ENCODE measurements at regions not wholly inside any gene's neighbourhood (a gene's known extent, or its start where the extent isn't known, plus 50 kb on each side); places are given as distances from the start of the nearest gene placed in this dataset.

DNA sequence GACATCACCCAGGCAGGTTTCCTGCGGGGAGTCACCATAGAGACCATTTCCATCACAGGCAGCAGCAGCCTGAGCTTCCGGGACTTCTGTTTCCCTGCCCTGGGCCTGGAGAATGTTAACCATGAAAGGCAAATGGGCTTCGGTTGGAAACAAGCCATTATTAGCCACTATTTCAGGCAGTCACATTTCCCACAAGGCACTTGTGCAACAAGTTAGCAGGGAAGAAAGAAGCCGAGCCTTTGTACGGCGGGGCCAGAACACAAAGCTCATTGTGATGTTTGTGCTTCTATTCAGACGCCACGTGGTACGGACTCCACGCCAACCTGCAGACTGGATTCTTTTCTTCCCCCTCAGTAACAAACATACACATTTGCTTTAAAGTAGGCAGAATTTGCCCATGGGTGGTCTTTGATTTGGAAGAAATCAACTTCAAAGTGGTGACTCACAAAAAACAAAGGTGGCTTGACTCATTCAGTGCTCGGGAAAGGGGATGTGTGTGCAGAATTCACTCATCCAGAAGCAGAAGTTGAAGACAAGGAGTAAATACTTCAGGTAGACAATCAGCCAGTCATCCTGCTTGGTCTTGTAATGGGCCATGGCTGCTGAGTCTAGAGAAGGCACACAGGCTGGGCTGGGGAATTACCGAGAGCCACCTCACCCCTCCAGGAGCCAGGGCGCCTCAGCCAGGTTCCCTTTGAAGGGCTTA, 154.2 kb upstream of the PRMT8 start:
- CTCF ChIA-PET: no interaction called here
- no peak overlapping the region for H3K27ac Mint-ChIP-seq
- Histone ChIP-seq H3K4me1 (ENCODE audit: insufficient read depth, low read length) (no peaks in the 10 kb centered on the region), H3K9me3 (ENCODE audit: low read length) (no peaks in the 10 kb centered on the region), H3K4me3 (ENCODE audit: low read length) (no peak overlapping the region), H3K27ac (ENCODE audit: low read depth, low read length) (no peak overlapping the region), H3K36me3 (ENCODE audit: insufficient read depth, low read length) (no peaks in the 10 kb centered on the region), H3K27me3 (ENCODE audit: insufficient read depth, low read length, poor library complexity, severe bottlenecking) (no peaks in the 10 kb centered on the region)
- no peaks in the 10 kb centered on the region for H3K9me3 Mint-ChIP-seq
- POLR2A ChIA-PET: no interaction called here
- H3K27me3 Mint-ChIP-seq: peaks cover 18 to 46% of the 10 kb centered on the region in 2 donors
- peaks cover 0 to 5% (median 0%) of the 10 kb centered on the region in 3 donors for H3K36me3 Mint-ChIP-seq
- DNase-seq: no peak
- no peak overlapping the region for H3K4me3 Mint-ChIP-seq
- H3K4me1 Mint-ChIP-seq: no peaks in the 10 kb centered on the region

DNA sequence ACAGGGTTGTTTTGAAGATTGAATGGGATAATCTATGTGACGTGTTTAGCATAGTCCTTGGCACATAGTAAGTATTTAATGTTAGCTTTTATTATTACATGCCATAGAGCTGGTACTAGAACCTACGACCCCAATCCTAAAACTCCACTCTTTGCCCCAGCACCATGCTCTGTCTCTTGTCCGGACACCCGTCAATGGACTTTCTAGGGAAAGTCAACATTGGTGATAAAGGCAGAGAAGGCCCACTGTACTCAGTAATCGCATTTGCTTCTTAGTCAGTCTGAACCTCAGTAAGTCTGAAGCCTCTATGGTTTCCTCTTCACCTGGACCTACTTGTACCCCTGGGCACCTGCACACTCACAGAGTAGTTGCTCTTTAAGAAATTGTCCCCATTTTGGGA, 153.1 kb upstream of the PRMT8 start:
- Histone ChIP-seq H3K4me3 (ENCODE audit: low read length) (no peak overlapping the region), H3K9me3 (ENCODE audit: low read length) (no peaks in the 10 kb centered on the region), H3K4me1 (ENCODE audit: insufficient read depth, low read length) (no peaks in the 10 kb centered on the region), H3K27ac (ENCODE audit: low read depth, low read length) (no peak overlapping the region), H3K36me3 (ENCODE audit: insufficient read depth, low read length) (no peaks in the 10 kb centered on the region), H3K27me3 (ENCODE audit: insufficient read depth, low read length, poor library complexity, severe bottlenecking) (no peaks in the 10 kb centered on the region)
- Mint-ChIP-seq H3K4me3 (no peak overlapping the region), H3K27ac (peak overlapping the region in 1 of 8 donors; percentile 54), H3K27me3 (peaks cover 23 to 54% of the 10 kb centered on the region in 2 donors), H3K4me1 (no peaks in the 10 kb centered on the region), H3K36me3 (peaks cover 0 to 5% (median 0%) of the 10 kb centered on the region in 3 donors), H3K9me3 (no peaks in the 10 kb centered on the region)
- ChIA-PET CTCF (no interaction called here), POLR2A (no interaction called here)
- no peak for DNase-seq

DNA sequence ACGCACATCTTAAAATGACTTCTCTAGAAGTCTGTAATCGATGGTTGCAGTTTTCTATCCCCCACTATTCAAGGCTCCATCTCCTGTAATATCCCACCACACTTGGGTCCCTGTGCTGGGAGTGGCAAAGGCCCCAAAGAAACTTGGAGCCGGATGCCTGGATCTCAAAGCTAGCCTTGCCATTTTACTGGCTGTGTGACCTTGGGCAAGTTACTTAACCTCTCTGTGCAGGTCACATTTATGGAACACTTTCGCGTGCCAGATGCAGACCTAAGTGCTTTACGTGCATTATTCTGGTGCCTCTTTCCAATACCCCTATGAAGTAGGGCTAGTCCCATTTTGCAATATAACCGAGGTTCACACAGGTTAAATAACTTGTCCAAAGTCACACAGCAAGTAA, 151.8 kb upstream of the PRMT8 start:
- H3K36me3 ChIP-seq (ENCODE audit: insufficient read depth, low read length): no peaks in the 10 kb centered on the region
- POLR2A ChIA-PET: no interaction called here
- H3K27me3 Mint-ChIP-seq: peaks cover 28 to 59% of the 10 kb centered on the region in 2 donors
- no peak overlapping the region for H3K27ac ChIP-seq (ENCODE audit: low read depth, low read length)
- H3K9me3 ChIP-seq (ENCODE audit: low read length): no peaks in the 10 kb centered on the region
- no peak overlapping the region for H3K27ac Mint-ChIP-seq
- H3K36me3 Mint-ChIP-seq: peaks cover 0 to 5% (median 0%) of the 10 kb centered on the region in 3 donors
- no peak overlapping the region for H3K4me3 Mint-ChIP-seq
- no peak for DNase-seq
- no peaks in the 10 kb centered on the region for H3K9me3 Mint-ChIP-seq
- H3K4me1 Mint-ChIP-seq: no peaks in the 10 kb centered on the region
- CTCF ChIA-PET: no interaction called here
- H3K27me3 ChIP-seq (ENCODE audit: insufficient read depth, low read length, poor library complexity, severe bottlenecking): no peaks in the 10 kb centered on the region
- H3K4me1 ChIP-seq (ENCODE audit: insufficient read depth, low read length): no peaks in the 10 kb centered on the region
- no peak overlapping the region for H3K4me3 ChIP-seq (ENCODE audit: low read length)

DNA sequence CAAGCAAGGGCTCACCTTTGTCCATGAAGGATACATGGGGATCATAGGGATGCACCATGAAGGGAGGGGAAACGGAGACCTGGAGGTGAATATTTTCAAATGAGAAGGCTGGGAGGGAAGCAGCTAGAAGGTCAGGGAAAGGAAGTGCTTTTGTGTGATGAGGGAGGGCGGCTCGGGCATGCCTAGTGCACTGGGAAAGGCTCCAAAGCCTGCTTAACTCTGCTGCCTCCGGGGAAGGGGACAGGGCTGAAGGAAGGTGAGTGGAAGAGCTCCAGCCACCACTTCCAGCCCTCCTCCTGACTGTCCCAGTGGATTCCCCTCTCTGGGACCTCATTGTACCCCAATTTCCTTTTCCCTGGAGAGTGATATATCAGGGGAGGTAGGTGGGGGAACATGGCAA, 149.4 kb upstream of the PRMT8 start:
- H3K4me3 Mint-ChIP-seq: no peak overlapping the region
- H3K27me3 ChIP-seq (ENCODE audit: insufficient read depth, low read length, poor library complexity, severe bottlenecking): no peaks in the 10 kb centered on the region
- H3K27ac ChIP-seq (ENCODE audit: low read depth, low read length): no peak overlapping the region
- no peaks in the 10 kb centered on the region for H3K36me3 ChIP-seq (ENCODE audit: insufficient read depth, low read length)
- no peaks in the 10 kb centered on the region for H3K4me1 ChIP-seq (ENCODE audit: insufficient read depth, low read length)
- POLR2A ChIA-PET: no interaction called here
- DNase-seq: no peak
- H3K9me3 Mint-ChIP-seq: no peaks in the 10 kb centered on the region
- H3K27me3 Mint-ChIP-seq: peaks cover 24 to 52% of the 10 kb centered on the region in 2 donors
- H3K36me3 Mint-ChIP-seq: no peaks in the 10 kb centered on the region
- H3K4me3 ChIP-seq (ENCODE audit: low read length): no peak overlapping the region
- CTCF ChIA-PET: interaction anchor here (1.4 kb wide), 1 partner anchor 462 kb away, joined by 3 read pairs; no protein-coding TSS in a partner anchor
- no peak overlapping the region for H3K27ac Mint-ChIP-seq
- H3K9me3 ChIP-seq (ENCODE audit: low read length): no peaks in the 10 kb centered on the region
- H3K4me1 Mint-ChIP-seq: no peaks in the 10 kb centered on the region

GRCh38 chr12:3342051-3342450, 149.0 kb upstream of the PRMT8 start:
- Histone ChIP-seq H3K36me3 (ENCODE audit: insufficient read depth, low read length) (no peaks in the 10 kb centered on the region), H3K4me1 (ENCODE audit: insufficient read depth, low read length) (no peaks in the 10 kb centered on the region), H3K27ac (ENCODE audit: low read depth, low read length) (no peak overlapping the region), H3K9me3 (ENCODE audit: low read length) (no peaks in the 10 kb centered on the region), H3K4me3 (ENCODE audit: low read length) (no peak overlapping the region), H3K27me3 (ENCODE audit: insufficient read depth, low read length, poor library complexity, severe bottlenecking) (no peaks in the 10 kb centered on the region)
- ChIA-PET POLR2A (no interaction called here), CTCF (interaction anchor here (1.4 kb wide), 1 partner anchor 461 kb away, joined by 3 read pairs; no protein-coding TSS in a partner anchor)
- H3K4me1 Mint-ChIP-seq: no peaks in the 10 kb centered on the region
- H3K27ac Mint-ChIP-seq: no peak overlapping the region
- no peak for DNase-seq
- no peaks in the 10 kb centered on the region for H3K9me3 Mint-ChIP-seq
- no peaks in the 10 kb centered on the region for H3K36me3 Mint-ChIP-seq
- peaks cover 24 to 52% of the 10 kb centered on the region in 2 donors for H3K27me3 Mint-ChIP-seq
- no peak overlapping the region for H3K4me3 Mint-ChIP-seq

- CTCF ChIA-PET: no interaction called here
- no peak for DNase-seq
- peaks cover 7 to 28% of the 10 kb centered on the region in 2 donors for H3K27me3 Mint-ChIP-seq
- Histone ChIP-seq H3K27ac (ENCODE audit: low read depth, low read length) (no peak overlapping the region), H3K27me3 (ENCODE audit: insufficient read depth, low read length, poor library complexity, severe bottlenecking) (no peaks in the 10 kb centered on the region), H3K4me1 (ENCODE audit: insufficient read depth, low read length) (no peaks in the 10 kb centered on the region), H3K9me3 (ENCODE audit: low read length) (no peaks in the 10 kb centered on the region), H3K4me3 (ENCODE audit: low read length) (no peak overlapping the region), H3K36me3 (ENCODE audit: insufficient read depth, low read length) (no peaks in the 10 kb centered on the region)
- no peaks in the 10 kb centered on the region for H3K36me3 Mint-ChIP-seq
- H3K4me3 Mint-ChIP-seq: no peak overlapping the region
- no peaks in the 10 kb centered on the region for H3K9me3 Mint-ChIP-seq
- no peaks in the 10 kb centered on the region for H3K4me1 Mint-ChIP-seq
- POLR2A ChIA-PET: no interaction called here
- no peak overlapping the region for H3K27ac Mint-ChIP-seq
These were observed 142.9 kb upstream of the PRMT8 start for GRCh38 chr12:3348055-3348454.

DNA sequence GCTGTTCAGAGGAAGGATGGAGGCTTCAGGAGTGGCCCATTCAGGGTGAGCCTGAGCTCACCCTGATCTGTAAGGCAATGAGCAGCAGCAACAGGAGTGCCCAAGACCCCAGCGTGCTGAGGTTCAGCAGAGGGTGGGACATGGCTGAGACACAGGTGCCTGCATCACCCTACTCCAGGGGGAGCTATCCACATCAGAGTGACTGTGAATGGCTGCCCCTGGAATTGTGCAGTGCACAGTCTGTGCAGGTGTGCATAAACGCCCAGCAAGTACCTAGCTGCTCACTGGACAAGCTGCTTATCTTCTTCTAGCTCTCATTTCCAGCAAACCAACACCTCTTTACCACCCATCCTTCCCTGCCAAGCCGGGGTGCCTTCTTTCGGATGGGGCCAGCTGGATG, 140.6 kb upstream of the PRMT8 start:
- Histone ChIP-seq H3K27ac (ENCODE audit: low read depth, low read length) (no peak overlapping the region), H3K4me1 (ENCODE audit: insufficient read depth, low read length) (no peaks in the 10 kb centered on the region), H3K27me3 (ENCODE audit: insufficient read depth, low read length, poor library complexity, severe bottlenecking) (no peaks in the 10 kb centered on the region), H3K9me3 (ENCODE audit: low read length) (no peaks in the 10 kb centered on the region), H3K36me3 (ENCODE audit: insufficient read depth, low read length) (no peaks in the 10 kb centered on the region), H3K4me3 (ENCODE audit: low read length) (no peak overlapping the region)
- ChIA-PET POLR2A (no interaction called here), CTCF (interaction anchor here (0.6 kb wide), 1 partner anchor 454 kb away, joined by 3 read pairs; no protein-coding TSS in a partner anchor)
- Mint-ChIP-seq H3K9me3 (no peaks in the 10 kb centered on the region), H3K4me3 (no peak overlapping the region), H3K27ac (no peak overlapping the region), H3K27me3 (peaks cover 2 to 17% of the 10 kb centered on the region in 2 donors), H3K36me3 (no peaks in the 10 kb centered on the region), H3K4me1 (no peaks in the 10 kb centered on the region)
- no peak for DNase-seq

DNA sequence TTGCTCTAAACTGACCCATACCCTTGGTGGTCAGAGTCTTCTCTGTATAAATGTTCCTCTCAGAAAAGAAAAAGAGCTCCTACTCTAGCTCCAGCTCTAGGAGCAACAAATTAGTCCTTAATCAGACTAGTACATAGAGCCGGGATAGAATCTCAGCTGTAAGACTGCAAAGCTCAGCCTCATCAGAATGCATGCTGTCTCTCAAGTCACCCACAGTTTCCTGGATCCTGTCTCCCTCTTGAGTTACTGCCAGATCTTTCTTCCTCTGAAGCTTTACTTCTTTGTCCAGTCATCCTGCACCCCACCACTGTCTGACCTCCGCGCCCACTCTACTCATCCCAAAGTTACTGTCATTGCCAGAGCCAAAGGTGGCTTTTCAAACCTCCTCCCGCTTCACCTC, 139.3 kb upstream of the PRMT8 start:
- Mint-ChIP-seq H3K27ac (no peak overlapping the region), H3K4me1 (no peaks in the 10 kb centered on the region), H3K4me3 (no peak overlapping the region), H3K36me3 (no peaks in the 10 kb centered on the region), H3K27me3 (peaks cover 4 to 19% of the 10 kb centered on the region in 2 donors), H3K9me3 (no peaks in the 10 kb centered on the region)
- DNase-seq: no peak
- no peak overlapping the region for H3K27ac ChIP-seq (ENCODE audit: low read depth, low read length)
- CTCF ChIA-PET: no interaction called here
- H3K4me3 ChIP-seq (ENCODE audit: low read length): no peak overlapping the region
- no peaks in the 10 kb centered on the region for H3K27me3 ChIP-seq (ENCODE audit: insufficient read depth, low read length, poor library complexity, severe bottlenecking)
- H3K36me3 ChIP-seq (ENCODE audit: insufficient read depth, low read length): no peaks in the 10 kb centered on the region
- POLR2A ChIA-PET: no interaction called here
- no peaks in the 10 kb centered on the region for H3K9me3 ChIP-seq (ENCODE audit: low read length)
- H3K4me1 ChIP-seq (ENCODE audit: insufficient read depth, low read length): no peaks in the 10 kb centered on the region
